Testis (tissue), 2 donors: ENCODE measurements at regions not wholly inside any gene's neighbourhood (a gene's known extent, or its start where the extent isn't known, plus 50 kb on each side); places are given as distances from the start of the nearest gene placed in this dataset.

ENCODE experiments used
- DNase-seq: peaks from one replicate; pipeline ENCODE4 v3.0.0-alpha.2; 2019
- H3K27ac ChIP-seq, 2 donors: fragments of 200-600 bp; sonication (generic); one replicate each; pipeline ENCODE4 v1.5.1; 2019
- H3K27me3 ChIP-seq: fragments of 200-600 bp; sonication (generic); one replicate; pipeline ENCODE4 v1.5.1; 2019
- H3K36me3 ChIP-seq: fragments of 200-600 bp; sonication (generic); one replicate; pipeline ENCODE4 v1.5.1; 2017; ENCODE audit warnings: low read depth; ENCODE audit errors: missing control alignments
- H3K4me1 ChIP-seq: fragments of 200-600 bp; sonication (generic); one replicate; pipeline ENCODE4 v1.5.1; 2019
- H3K4me3 ChIP-seq, 2 donors: fragments of 200-600 bp; sonication (generic); one replicate each; pipeline ENCODE4 v1.5.1; 2017 to 2019
- H3K9me3 ChIP-seq: fragments of 200-600 bp; sonication (generic); one replicate; pipeline ENCODE4 v1.5.1; 2017
- POLR2A ChIP-seq: fragments of 450-650 bp; IDR thresholded peaks from one replicate; pipeline ENCODE4 v1.6.1; 2017; ENCODE audit warnings: antibody characterized with exemption, mild to moderate bottlenecking, moderate library complexity
- WGBS, 2 donors: methylation state at CpG; one replicate each; pipeline ENCODE4 v1.1.5; 2018; 5-methylcytosine and 5-hydroxymethylcytosine counted together
- intact Hi-C: fragments of 100-400 bp; cut with DNase I; formaldehyde crosslinking; loops from one replicate; pipeline ENCODE4 v1.15.1; 2023; ENCODE audit warnings: low total_unique reads
- TF ChIP-seq, protein P1 (sequence below), 3 experiments: fragments of 450-650 bp in 2 of 3; fragments of 200-600 bp in 1 of 3; sonication (generic) in 1 of 3; IDR thresholded peaks; one replicate each; pipeline ENCODE4 v1.5.1; 2016 to 2019; ENCODE audit warnings: antibody characterized with exemption in 3 of 3, mild to moderate bottlenecking in 2 of 3, moderate library complexity in 1 of 3

DNA sequence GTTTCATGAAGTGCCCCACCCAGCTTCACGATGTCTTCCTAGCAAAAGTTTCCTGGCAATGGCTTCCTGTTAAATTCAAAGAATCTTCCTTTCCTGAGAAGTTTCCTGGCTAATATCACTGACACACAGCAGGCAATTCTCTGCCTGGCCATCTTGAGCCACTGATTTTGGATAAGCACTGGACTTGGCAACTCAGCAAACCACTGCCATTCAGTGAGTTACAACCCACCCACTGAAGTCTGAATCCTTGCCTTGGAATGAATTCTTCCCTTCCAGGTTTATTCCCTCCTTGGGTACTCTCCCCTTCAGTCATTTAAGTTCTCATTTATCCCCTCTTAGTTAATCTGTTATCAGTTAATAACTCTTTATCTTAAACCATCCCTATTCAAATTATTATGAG is 426.0 kb downstream of the MBD2 start:
- WGBS, 2 donors = 75 to 82% methylated on average over 1 of the region's 1 CpG
- intact Hi-C loops = no loop called here
- Histone ChIP-seq H3K27ac (no peak overlapping the region), H3K9me3 (no peaks in the 10 kb centered on the region), H3K27me3 (no peaks in the 10 kb centered on the region), H3K4me3 (no peak overlapping the region), H3K36me3 (no peaks in the 10 kb centered on the region), H3K4me1 (no peaks in the 10 kb centered on the region)
- DNase-seq = no peak
- TF ChIP-seq, protein P1, sequence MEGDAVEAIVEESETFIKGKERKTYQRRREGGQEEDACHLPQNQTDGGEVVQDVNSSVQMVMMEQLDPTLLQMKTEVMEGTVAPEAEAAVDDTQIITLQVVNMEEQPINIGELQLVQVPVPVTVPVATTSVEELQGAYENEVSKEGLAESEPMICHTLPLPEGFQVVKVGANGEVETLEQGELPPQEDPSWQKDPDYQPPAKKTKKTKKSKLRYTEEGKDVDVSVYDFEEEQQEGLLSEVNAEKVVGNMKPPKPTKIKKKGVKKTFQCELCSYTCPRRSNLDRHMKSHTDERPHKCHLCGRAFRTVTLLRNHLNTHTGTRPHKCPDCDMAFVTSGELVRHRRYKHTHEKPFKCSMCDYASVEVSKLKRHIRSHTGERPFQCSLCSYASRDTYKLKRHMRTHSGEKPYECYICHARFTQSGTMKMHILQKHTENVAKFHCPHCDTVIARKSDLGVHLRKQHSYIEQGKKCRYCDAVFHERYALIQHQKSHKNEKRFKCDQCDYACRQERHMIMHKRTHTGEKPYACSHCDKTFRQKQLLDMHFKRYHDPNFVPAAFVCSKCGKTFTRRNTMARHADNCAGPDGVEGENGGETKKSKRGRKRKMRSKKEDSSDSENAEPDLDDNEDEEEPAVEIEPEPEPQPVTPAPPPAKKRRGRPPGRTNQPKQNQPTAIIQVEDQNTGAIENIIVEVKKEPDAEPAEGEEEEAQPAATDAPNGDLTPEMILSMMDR (IDR thresholded peaks at IDR 0.05) = no peak
- TF ChIP-seq POLR2A = no peak

DNA sequence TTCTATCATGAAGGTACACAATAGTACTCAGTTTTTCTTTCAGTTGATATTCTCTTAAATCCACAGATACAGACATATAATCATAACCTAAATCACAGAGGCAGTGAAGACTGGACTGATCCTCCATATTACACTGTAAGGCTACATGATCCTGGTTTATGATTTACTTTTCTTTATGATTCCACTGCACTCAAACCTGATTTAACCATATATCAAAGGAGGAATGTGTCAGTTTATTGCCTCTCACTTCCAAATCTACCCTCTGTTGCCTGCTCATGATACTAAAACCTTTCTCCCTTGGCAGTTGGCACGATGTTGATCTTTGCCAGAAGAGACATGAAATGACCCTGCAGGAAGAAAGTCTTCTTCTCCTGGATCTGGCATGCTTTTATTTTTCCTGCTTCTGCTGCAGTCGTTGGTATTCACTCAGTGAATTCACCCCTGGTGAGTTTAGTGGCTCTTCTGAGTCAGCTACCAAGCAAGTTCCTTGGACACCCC is 426.4 kb downstream of the MBD2 start:
- H3K9me3 ChIP-seq = no peaks in the 10 kb centered on the region
- intact Hi-C loops = no loop called here
- H3K4me3 ChIP-seq = no peak overlapping the region
- no peaks in the 10 kb centered on the region for H3K27me3 ChIP-seq
- 73 to 85% methylated on average over 2 of the region's 2 CpGs for WGBS, 2 donors
- no peaks in the 10 kb centered on the region for H3K36me3 ChIP-seq
- TF ChIP-seq POLR2A = no peak
- TF ChIP-seq, protein P1 (IDR thresholded peaks at IDR 0.05) = no peak
- DNase-seq = no peak
- no peak overlapping the region for H3K27ac ChIP-seq
- no peaks in the 10 kb centered on the region for H3K4me1 ChIP-seq

DNA sequence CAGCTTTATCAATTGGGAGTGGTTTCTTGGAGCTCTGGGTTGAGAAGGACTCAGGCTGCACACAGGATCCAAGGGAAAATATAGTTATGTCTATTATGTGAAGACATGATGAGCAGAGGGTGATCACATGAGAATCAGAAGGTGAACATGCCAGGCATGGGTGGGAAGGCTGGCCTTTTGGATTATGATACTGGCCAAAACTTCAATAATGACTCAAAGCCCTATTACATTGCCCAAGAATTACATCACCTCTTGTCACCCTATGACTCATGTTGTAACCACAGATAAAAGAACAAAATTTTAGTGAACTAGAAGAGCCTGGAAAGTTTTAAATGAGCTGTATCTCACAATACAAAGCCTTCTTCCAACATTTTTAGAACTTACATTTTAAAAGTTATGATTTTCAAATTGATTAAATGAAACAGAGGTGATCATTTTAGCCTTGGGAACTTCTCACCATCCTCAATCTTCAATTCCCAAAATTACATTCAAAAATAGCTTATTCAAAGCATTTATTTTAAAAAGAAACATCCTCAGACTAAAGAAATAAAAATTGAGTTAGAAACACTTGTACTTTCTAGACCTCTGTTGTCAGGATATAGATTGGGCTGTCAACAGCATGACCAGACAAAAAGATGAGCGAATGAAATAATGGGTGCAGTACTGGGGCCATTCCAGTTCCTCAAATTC is 428.3 kb downstream of the MBD2 start:
- H3K27ac ChIP-seq = no peak overlapping the region
- no peak overlapping the region for H3K4me3 ChIP-seq
- no peaks in the 10 kb centered on the region for H3K9me3 ChIP-seq
- H3K4me1 ChIP-seq = no peaks in the 10 kb centered on the region
- intact Hi-C loops = no loop called here
- DNase-seq = no peak
- no peaks in the 10 kb centered on the region for H3K36me3 ChIP-seq
- H3K27me3 ChIP-seq = no peaks in the 10 kb centered on the region
- TF ChIP-seq POLR2A = no peak
- TF ChIP-seq, protein P1 (IDR thresholded peaks at IDR 0.05) = no peak
- WGBS, 2 donors = 91 to 97% methylated on average over 1 of the region's 1 CpG

DNA sequence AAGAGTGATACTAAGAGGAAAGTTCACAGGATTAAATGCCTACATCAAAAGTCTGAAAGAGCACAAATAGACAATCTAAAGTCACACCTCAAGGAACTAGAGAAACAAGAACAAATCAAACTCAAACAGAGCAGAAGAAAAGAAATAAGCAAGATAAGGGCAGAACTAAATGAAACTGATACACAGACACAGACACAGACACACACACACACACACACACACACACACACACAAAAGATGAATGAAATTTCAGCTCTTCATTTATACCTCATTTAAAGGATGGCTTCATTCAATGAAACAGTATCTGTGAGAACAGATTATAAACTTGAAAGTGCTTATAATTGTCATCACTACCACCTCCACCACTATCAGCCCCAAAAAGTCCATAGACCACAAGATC is 428.9 kb downstream of the MBD2 start:
- Histone ChIP-seq H3K27me3 (no peaks in the 10 kb centered on the region), H3K27ac (no peak overlapping the region)
- intact Hi-C loops = no loop called here

More for the DNA sequence above, 428.9 kb downstream of the MBD2 start:
- H3K9me3 ChIP-seq = no peaks in the 10 kb centered on the region
- no peak for DNase-seq
- no peaks in the 10 kb centered on the region for H3K36me3 ChIP-seq
- TF ChIP-seq POLR2A = no peak
- TF ChIP-seq, protein P1 (IDR thresholded peaks at IDR 0.05) = no peak
- no peaks in the 10 kb centered on the region for H3K4me1 ChIP-seq
- no peak overlapping the region for H3K4me3 ChIP-seq
